Stimulated activated CD8-positive, alpha-beta memory T cell treated with anti-CD3 and anti-CD28 coated beads, Interleukin-7, amount 100 ng/mL, for 24 hours (primary cell): ENCODE measurements at regions not wholly inside any gene's neighbourhood (a gene's known extent, or its start where the extent isn't known, plus 50 kb on each side); places are given as distances from the start of the nearest gene placed in this dataset.

Experiments
- DNase-seq: peaks from one replicate; pipeline ENCODE4 v3.0.0-alpha.2; 2020; ENCODE audit warnings: low read depth

GRCh38 chr6:141451511-141452353 is 681.0 kb upstream of the GJE1 start:
- DNase-seq, result no peak

- no peak for DNase-seq
These were observed 681.6 kb upstream of the GJE1 start for GRCh38 chr6:141451181-141451510.

DNA sequence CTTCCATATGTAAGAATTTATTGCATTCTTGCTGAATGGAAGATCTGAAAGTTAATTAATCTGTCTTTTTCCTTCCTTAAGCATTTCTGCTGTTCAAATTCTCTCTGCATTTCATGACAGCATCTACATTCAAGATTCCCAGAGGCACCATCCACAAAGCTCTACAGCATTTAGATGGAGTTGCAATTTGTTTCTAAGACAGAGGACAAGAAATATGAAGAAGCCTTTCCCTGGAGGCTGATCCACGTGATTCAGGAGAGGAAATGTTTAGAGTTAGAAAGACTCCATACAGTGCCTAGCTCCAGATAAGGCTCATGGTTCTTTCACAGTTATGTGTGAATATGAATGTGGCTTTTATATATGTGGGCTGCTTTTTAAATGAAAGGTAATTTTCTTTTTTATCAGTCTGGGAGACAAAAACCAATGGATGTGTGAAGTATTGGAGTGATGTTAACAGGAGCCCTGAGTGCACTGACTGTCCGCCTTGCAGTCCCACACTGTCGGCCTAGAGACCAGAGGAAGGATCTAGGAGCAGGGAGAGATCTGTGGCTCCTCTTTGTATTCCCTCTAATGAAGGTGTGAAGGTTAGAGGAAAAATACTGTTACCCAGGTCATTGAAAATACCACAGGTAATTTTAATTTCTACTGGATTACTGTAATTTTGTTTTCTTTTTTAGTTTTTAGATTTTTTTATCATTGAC is 686.6 kb upstream of the GJE1 start:
- no peak for DNase-seq

DNA sequence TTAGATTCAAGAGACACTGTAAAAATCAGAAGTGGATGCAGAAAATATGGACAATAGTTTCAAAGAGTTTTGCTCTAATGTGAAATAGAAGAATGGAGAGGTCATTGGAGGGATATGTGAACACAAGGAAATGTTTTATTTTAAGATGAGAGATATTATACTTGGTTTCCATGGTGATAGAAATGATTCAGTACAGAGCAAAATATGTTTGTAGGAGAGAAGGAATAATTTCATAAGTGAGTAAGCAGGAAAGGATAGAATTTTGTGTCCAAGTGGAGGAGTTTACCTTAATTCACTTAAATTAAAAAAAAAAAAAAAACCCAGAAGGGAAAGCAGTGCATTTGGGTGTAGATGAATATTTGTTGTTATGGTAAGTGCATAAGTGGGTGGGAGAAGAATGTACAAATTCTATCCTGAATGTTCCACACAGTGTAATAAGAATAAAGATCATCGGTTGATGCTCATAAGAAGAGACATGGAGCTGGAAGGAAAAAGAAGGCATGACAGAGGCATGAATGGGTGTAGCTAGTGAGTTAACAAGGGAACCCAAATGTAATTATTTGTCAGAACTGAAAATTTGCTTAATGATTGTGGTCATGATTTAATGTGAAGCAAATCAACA is 688.9 kb upstream of the GJE1 start:
- no peak for DNase-seq

DNA sequence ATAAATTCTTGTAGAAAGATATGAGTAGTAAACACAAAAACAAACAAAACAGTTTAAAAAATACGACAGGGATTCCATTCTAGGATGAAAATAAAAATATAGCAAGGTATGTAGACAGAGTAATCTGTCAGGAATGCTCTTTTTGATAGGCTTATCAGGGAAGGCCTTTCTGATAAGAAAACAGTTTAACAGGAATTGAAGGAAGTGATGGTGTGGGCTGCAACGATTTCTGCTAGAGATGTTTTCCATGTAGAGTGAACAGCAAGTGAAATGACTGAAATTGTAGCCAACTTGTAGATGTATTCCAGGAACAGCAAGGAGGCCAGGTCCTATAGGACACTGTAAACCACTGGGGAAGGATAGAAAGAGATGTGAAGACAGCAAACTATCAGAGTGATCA is 689.7 kb upstream of the GJE1 start:
- no peak for DNase-seq

GRCh38 chr6:141439513-141439912 is 693.2 kb upstream of the GJE1 start:
- no peak for DNase-seq

DNA sequence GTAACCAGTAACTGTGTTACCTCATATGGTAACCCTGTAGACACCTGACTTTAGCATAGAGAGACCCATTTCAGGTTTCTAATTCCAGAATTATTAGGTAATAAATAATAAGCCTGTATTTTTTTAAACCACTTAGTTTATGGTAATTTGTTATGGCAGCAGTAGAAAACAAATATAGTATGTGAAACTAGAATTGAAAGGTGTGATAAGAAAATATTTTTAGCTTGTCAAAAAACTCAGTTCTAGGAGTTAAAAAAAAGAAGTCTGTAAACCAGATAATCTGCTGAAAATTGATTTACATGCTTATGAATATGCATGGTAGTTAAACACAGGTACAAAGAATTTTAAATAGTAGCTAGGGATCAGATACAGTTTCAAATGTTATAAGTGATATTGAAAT is 695.0 kb upstream of the GJE1 start:
- no peak for DNase-seq

DNA sequence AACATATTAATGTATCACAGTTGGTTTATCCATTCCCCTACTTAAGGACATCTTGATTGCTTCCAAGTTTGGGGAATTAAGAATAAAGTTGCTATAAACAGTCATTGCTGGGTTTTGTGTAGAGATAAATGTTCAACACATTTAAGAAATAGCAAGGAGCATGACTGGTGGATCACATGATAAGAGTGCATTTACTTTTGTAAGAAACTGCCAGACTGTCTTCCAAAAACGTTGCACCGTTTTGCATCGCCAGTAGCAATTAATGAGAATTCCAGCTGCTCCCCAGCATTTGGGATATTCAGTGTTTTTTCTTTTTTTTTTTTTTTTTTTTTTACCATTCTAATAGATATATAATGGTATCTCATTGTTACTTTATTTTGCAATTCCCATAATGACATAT is 695.7 kb upstream of the GJE1 start:
- no peak for DNase-seq

DNA sequence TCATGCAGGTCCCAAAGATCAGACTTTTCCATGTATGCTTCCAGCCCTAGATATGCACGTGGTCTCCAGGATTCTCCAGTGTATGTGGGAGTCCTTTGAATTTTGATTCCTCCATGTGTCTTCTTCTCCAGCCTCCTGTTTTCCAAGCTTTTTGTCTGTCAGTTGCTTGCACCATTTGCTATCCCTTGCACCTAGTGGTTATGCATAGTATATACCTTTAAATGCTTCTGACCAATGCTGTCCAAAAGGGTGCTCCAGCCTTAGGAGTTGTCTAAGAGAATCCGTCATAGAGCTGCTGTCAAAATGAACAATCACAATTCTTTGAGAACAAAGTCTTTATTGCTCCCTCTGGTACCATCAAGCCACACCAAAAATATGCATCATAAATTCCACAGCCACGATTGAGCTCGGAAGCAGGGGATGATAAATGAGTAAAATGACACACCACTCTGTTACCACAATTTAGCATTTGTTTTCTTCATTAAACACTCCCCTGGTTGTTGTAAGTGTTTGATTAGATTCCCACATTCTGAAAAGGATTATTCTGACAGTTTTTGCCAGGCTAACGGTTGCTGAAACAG is 706.2 kb upstream of the GJE1 start:
- DNase-seq, result no peak

GRCh38 chr6:141421378-141421777 is 711.3 kb upstream of the GJE1 start:
- no peak for DNase-seq

GRCh38 chr6:141418076-141418475 is 714.6 kb upstream of the GJE1 start:
- DNase-seq, result no peak

GRCh38 chr6:141415896-141416295 is 716.8 kb upstream of the GJE1 start:
- no peak for DNase-seq

DNA sequence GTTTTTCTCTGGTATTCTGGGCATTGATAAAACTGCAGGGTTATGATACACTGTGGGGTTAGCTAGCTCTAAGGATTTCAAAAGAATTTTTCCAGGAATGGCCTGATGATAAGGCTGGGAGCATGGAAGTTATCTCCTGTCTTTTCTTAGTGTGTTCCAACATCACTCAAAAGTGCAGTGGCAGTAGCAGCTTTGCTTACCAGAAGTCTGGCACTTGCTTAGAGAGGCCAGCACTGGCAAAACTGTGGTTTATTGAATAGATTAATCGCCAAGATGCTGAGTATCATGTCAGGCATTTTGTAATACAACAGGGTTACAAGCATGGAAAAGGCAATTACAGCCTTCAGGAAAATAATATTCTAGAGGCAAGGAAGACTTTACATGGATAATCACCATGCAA is 719.5 kb upstream of the GJE1 start:
- DNase-seq, result no peak

DNA sequence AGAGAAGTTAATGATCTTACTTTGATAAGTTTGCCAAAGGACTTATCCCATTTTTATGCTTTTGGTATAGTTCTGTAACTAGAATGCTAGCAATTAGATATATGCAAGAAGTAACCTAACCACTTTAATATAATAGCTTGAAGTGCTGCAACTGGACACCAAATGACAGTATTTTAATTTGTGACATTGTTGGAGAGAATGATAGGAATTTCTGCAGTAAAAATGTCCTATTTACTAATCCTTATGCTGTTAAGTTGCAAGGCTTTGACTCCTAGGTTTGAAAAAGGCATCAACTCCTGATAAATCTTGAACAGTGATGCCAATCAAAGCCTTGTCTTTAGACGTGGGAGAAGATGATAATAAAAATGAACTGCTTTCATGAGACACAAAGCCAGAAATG is 726.0 kb upstream of the GJE1 start:
- no peak for DNase-seq

DNA sequence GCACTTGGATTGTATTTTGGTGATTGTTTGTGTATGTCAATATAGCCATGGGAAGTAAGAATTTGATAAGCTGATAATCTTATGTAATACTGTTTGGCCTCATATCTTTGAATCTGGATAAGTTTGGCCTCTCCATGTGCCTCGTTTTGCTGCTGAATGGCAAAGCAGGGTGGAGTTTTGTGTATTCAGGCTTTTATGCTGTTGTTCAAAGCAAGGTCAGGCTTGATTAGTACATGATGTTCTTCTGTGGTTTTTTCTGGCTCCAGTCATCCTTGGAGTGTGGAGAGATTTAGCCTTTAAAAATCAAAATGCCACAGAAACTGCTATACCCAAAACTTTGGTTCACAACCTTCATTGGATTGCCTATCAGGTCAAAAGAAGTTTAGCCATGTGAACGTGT is 728.9 kb upstream of the GJE1 start:
- no peak for DNase-seq

DNA sequence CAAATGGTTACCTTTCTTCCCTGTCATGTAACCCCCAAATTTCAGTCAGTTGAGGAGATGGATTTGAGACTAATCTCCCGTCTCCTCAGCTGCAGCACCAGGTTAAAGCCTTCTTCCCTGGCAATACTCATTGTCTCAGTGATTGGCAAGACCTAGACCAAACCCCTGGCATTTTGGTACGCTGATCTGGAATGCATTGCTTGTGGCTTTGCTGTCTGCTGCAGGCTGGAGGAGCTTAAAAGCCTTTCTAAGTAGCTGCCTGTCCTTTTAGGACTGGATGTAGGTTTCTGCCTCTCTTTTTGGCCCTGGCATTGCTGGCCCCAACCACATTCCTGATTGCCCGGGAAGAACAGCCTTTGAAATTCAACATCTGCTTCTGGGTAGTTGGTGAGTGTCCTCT is 729.6 kb upstream of the GJE1 start:
- DNase-seq, result no peak

GRCh38 chr6:141402489-141402888 is 730.2 kb upstream of the GJE1 start:
- DNase-seq, result no peak

DNA sequence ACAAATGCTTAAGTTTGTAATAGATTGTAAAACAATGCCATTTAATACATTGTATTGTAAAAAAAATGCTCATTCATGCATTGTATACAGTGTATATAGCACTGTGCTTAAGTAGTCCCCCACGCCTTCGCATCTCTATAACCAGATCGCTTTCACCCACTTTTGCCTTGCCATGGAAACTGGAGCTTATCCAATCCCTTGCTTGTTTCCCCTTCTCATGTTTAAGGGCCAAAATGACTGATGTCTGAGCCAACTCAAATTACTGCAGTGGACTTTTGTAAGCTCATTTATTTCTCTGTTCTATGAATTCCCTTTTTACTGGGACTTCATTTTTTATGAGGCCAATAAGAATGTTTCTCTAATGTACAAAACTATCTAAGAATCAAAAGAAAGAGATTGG is 730.9 kb upstream of the GJE1 start:
- no peak for DNase-seq

DNA sequence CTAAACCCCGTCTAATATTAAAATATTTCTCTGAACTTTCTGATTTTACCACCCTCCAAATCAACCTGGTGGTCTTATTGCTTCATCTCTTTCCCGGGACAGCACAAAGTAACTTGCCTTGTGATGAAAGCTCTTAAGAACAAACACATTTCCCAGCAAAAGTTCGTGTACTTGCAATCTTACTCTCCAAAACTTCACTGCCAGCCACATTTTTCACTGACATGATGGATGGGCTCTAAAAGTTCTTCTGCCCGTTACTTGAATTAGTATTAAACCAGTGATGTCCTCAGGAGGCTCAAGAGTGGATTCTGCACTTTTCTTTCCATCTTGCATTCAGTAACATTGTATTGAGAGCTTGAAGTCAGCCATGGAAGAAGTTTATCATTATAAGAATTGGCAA is 731.6 kb upstream of the GJE1 start:
- DNase-seq, result no peak

DNA sequence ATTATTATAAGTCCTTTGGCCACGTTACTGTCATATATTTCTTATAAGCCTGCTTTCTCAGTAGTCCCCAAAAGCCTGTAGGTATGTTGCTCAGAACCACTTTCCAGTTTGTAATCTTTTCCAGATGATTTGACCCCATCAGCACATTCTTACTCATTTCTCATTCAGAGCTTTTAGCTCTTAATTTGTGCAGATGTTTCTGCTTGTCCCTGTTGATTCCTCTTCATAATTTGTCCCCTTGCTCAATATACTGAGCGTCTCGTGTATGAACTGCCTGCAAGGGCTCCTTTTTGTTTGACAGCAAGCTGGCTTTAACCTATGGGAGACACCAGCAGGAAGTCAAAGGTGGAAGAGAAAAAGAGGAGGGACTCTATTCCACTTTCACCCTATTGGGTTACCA is 733.8 kb upstream of the GJE1 start:
- DNase-seq, result no peak

GRCh38 chr6:141395443-141396008 is 737.2 kb upstream of the GJE1 start:
- DNase-seq, result no peak

GRCh38 chr6:141394565-141395051 is 738.1 kb upstream of the GJE1 start:
- no peak for DNase-seq

- no peak for DNase-seq
These were observed 738.6 kb upstream of the GJE1 start for GRCh38 chr6:141394125-141394536.
